22Rv1 (cell line): ENCODE measurements at regions not wholly inside any gene's neighbourhood (a gene's known extent, or its start where the extent isn't known, plus 50 kb on each side); places are given as distances from the start of the nearest gene placed in this dataset.

Experiments
- ZFX ChIP-seq: fragments of 450-650 bp; IDR thresholded peaks from 2 replicates; pipeline ENCODE4 v1.6.1; 2017; ENCODE audit warnings: antibody characterized with exemption, borderline replicate concordance
- TF ChIP-seq, protein P1 (sequence below): fragments of 450-650 bp; IDR thresholded peaks from 2 replicates; pipeline ENCODE4 v1.5.1; 2017; ENCODE audit warnings: mild to moderate bottlenecking

DNA sequence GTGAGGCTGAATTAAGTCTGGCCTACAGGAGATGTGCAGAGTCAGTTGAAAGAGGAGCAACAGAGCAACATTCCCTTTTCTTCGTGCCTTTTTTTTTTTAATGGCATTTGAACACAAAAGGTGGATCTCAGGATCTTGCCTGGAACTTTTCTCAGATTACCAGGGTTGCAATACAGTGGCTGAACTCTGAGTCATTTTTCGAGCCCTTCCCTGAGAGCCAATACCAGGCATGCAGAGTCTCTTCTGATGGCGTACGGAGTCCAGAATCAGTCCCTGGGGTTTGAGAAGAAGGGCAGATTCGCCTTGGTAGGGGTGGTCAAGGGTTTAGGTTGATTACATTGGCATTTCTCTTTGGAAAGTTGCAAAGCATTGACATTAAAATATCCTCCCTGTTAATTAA lies 271.5 kb downstream of the GAS1 start:
- TF ChIP-seq, protein P1, sequence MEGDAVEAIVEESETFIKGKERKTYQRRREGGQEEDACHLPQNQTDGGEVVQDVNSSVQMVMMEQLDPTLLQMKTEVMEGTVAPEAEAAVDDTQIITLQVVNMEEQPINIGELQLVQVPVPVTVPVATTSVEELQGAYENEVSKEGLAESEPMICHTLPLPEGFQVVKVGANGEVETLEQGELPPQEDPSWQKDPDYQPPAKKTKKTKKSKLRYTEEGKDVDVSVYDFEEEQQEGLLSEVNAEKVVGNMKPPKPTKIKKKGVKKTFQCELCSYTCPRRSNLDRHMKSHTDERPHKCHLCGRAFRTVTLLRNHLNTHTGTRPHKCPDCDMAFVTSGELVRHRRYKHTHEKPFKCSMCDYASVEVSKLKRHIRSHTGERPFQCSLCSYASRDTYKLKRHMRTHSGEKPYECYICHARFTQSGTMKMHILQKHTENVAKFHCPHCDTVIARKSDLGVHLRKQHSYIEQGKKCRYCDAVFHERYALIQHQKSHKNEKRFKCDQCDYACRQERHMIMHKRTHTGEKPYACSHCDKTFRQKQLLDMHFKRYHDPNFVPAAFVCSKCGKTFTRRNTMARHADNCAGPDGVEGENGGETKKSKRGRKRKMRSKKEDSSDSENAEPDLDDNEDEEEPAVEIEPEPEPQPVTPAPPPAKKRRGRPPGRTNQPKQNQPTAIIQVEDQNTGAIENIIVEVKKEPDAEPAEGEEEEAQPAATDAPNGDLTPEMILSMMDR, result no peak
- TF ChIP-seq ZFX, result no peak
